ENCODE measurements at regions not wholly inside any gene's neighbourhood (a gene's known extent, or its start where the extent isn't known, plus 50 kb on each side); places are given as distances from the start of the nearest gene placed in this dataset.
"Not testable (repeated sequence)": the region's sequence is repeated elsewhere in the genome, so short reads cannot be mapped to it uniquely, and the experiment has no call there.

GRCh38 chr9:115327436-115328122 lies 209.6 kb upstream of the TNC start:
- DNase-seq, result no peak

GRCh38 chr9:115328228-115328627 lies 210.3 kb upstream of the TNC start:
- no peak for DNase-seq

GRCh38 chr9:115328677-115329076 lies 210.7 kb upstream of the TNC start:
- DNase-seq, result no peak

GRCh38 chr9:115333277-115334070 lies 215.5 kb upstream of the TNC start:
- DNase-seq, result no peak

- DNase-seq, result no peak
These were observed 217.5 kb upstream of the TNC start for GRCh38 chr9:115335439-115335838.

- DNase-seq, result no peak
These were observed 222.4 kb upstream of the TNC start for GRCh38 chr9:115340314-115340713.

- DNase-seq, result no peak
These were observed 223.5 kb upstream of the TNC start for GRCh38 chr9:115341426-115341825.

- not testable (repeated sequence) for DNase-seq
These were observed 229.8 kb upstream of the TNC start for GRCh38 chr9:115347776-115348175.

- not testable (repeated sequence) for DNase-seq
These were observed 231.0 kb upstream of the TNC start for GRCh38 chr9:115348936-115349335.

- DNase-seq, result no peak
These were observed 231.6 kb upstream of the TNC start for GRCh38 chr9:115349542-115349941.

- DNase-seq, result no peak
These were observed 232.6 kb upstream of the TNC start for GRCh38 chr9:115350548-115350947.

GRCh38 chr9:115353681-115354080 lies 235.7 kb upstream of the TNC start:
- no peak for DNase-seq

- no peak for DNase-seq
These were observed 239.9 kb upstream of the TNC start for GRCh38 chr9:115357821-115358220.

GRCh38 chr9:115359017-115359780 lies 241.2 kb upstream of the TNC start:
- DNase-seq, result no peak

- no peak for DNase-seq
These were observed 242.2 kb upstream of the TNC start for GRCh38 chr9:115360122-115360521.

- DNase-seq, result no peak
These were observed 244.1 kb upstream of the TNC start for GRCh38 chr9:115362101-115362500.

GRCh38 chr9:115362640-115363039 lies 244.7 kb upstream of the TNC start:
- no peak for DNase-seq

GRCh38 chr9:115364991-115365390 lies 247.0 kb upstream of the TNC start:
- DNase-seq, result no peak

- DNase-seq, result no peak
These were observed 249.4 kb upstream of the TNC start for GRCh38 chr9:115367321-115367720.

GRCh38 chr9:115367780-115368525 lies 250.0 kb upstream of the TNC start:
- no peak for DNase-seq

GRCh38 chr9:115369322-115369957 lies 251.5 kb upstream of the TNC start:
- no peak for DNase-seq

GRCh38 chr9:115373000-115373709 lies 255.2 kb upstream of the TNC start:
- peak; percentile 1 for DNase-seq

Measured in NK-92 treated with Interleukin-12 subunit alpha and Interleukin-12 subunit beta, amount 100 ng/mL, for 24 hours (cell line).